Thyroid gland (tissue), 4 donors: ENCODE measurements at regions not wholly inside any gene's neighbourhood (a gene's known extent, or its start where the extent isn't known, plus 50 kb on each side); places are given as distances from the start of the nearest gene placed in this dataset.

ENCODE experiments used
- CTCF ChIP-seq, 6 experiments: fragments of 200-600 bp in 3 of 6; fragments of 450-650 bp in 3 of 6; sonication (generic) in 3 of 6; IDR thresholded peaks; one replicate each; pipeline ENCODE4 v1.5.1; 2016 to 2019; ENCODE audit warnings: antibody characterized with exemption in 6 of 6, mild to moderate bottlenecking in 2 of 6, inconsistent platforms in 1 of 6, moderate library complexity in 1 of 6
- POLR2A ChIP-seq, 2 donors: fragments of 450-650 bp; IDR thresholded peaks; one replicate each; pipeline ENCODE4 v1.6.1; 2017; ENCODE audit warnings: antibody characterized with exemption in 2 of 2, mild to moderate bottlenecking in 2 of 2, moderate library complexity in 1 of 2

GRCh38 chr21:27202301-27202700, 235.4 kb upstream of the ADAMTS5 start:
- no peak for TF ChIP-seq POLR2A (IDR thresholded peaks at IDR 0.05)
- TF ChIP-seq CTCF (IDR thresholded peaks at IDR 0.05) = no peak
